B cell (primary cell): ENCODE measurements at regions not wholly inside any gene's neighbourhood (a gene's known extent, or its start where the extent isn't known, plus 50 kb on each side); places are given as distances from the start of the nearest gene placed in this dataset.

Source experiments
- ATAC-seq: fragments of 200-7000 bp; cut with Tn5 transposase; one replicate; pipeline ENCODE4 v1.10.0; 2021; ENCODE audit warnings: low read depth, mild to moderate bottlenecking, moderate number of reproducible peaks, moderate library complexity
- CTCF ChIA-PET: fragments of 350-600 bp; sonication (Branson Sonifier 250); formaldehyde crosslinking; loops from one replicate; lab custom pipeline; 2021; ENCODE audit warnings: antibody characterized with exemption, inconsistent platforms; lab: Charles Lee
- POLR2A ChIA-PET: fragments of 350-600 bp; sonication (Branson Sonifier 250); formaldehyde crosslinking; loops from one replicate; lab custom pipeline; 2021; ENCODE audit warnings: antibody characterized with exemption; lab: Charles Lee
- DNase-seq: peaks from one replicate; pipeline ENCODE4 v3.0.0; 2013
- H2AFZ ChIP-seq: 2 replicates; pipeline ENCODE4 v1.6.1; 2012; ENCODE audit warnings: mild to moderate bottlenecking, low read depth, low read length; ENCODE audit not compliant: insufficient read depth, poor library complexity, severe bottlenecking
- H3K27ac ChIP-seq, 2 donors: 1 replicate in 1 of 2; 2 replicates in 1 of 2; pipeline ENCODE4 v1.5.1; 2012 to 2013; ENCODE audit warnings: low read length in 2 of 2, mild to moderate bottlenecking in 2 of 2, moderate library complexity in 1 of 2
- H3K27me3 ChIP-seq, 4 experiments: fragments of 200-600 bp in 1 of 4; sonication (generic) in 1 of 4; replicated peaks in 1 of 4; 1 replicate in 2 of 4; 2 replicates in 2 of 4; pipeline versions ENCODE4 v1.6.1 to v1.7.0; 2013 to 2016; ENCODE audit warnings: low read length in 3 of 4, mild to moderate bottlenecking in 2 of 4, mixed read lengths in 1 of 4, moderate library complexity in 1 of 4; ENCODE audit not compliant: insufficient read depth in 4 of 4, control insufficient read depth in 3 of 4; ENCODE audit errors: control extremely low read depth in 1 of 4
- H3K36me3 ChIP-seq, 2 experiments: replicated peaks in 1 of 2; 1 replicate in 1 of 2; 2 replicates in 1 of 2; pipeline versions ENCODE4 v1.6.1 to v1.7.1; 2013; ENCODE audit warnings: low read length in 1 of 2; ENCODE audit not compliant: insufficient read depth in 2 of 2, control insufficient read depth in 1 of 2; ENCODE audit errors: control extremely low read depth in 1 of 2, extremely low read depth in 1 of 2
- H3K4me1 ChIP-seq, 2 donors: fragments of 200-600 bp in 1 of 2; sonication (generic) in 1 of 2; 1 replicate in 1 of 2; 2 replicates in 1 of 2; pipeline versions ENCODE4 v1.5.1 to v1.6.1; 2013 to 2017; ENCODE audit warnings: low read length in 2 of 2; ENCODE audit not compliant: control insufficient read depth in 2 of 2, insufficient read depth in 2 of 2
- H3K4me2 ChIP-seq: replicated peaks from 2 replicates; pipeline ENCODE3; 2012; ENCODE audit warnings: mild to moderate bottlenecking, low read depth, low read length; ENCODE audit not compliant: poor library complexity, severe bottlenecking
- H3K4me3 ChIP-seq, 5 experiments: fragments of 200-600 bp in 1 of 5; sonication (generic) in 1 of 5; 1 replicate in 3 of 5; 2 replicates in 2 of 5; pipeline versions ENCODE4 v1.5.1 to v1.7.0; 2011 to 2016; ENCODE audit warnings: low read length in 4 of 5, mild to moderate bottlenecking in 4 of 5, low read depth in 2 of 5, control low read depth in 1 of 5, moderate library complexity in 1 of 5; ENCODE audit not compliant: insufficient read depth in 1 of 5; ENCODE audit errors: control extremely low read depth in 1 of 5, extremely low read depth in 1 of 5
- H3K79me2 ChIP-seq: fragments of 200-600 bp; sonication (generic); one replicate; pipeline ENCODE4 v1.6.0; 2016; ENCODE audit warnings: low read length; ENCODE audit not compliant: control insufficient read depth, insufficient read depth
- H3K9ac ChIP-seq: fragments of 200-600 bp; sonication (generic); 2 replicates; pipeline ENCODE4 v1.6.1; 2017; ENCODE audit warnings: mild to moderate bottlenecking, low read length, moderate library complexity
- H3K9me3 ChIP-seq, 3 donors: one replicate each; pipeline versions ENCODE4 v1.6.1 to v1.7.1; 2013; ENCODE audit warnings: low read length in 2 of 3; ENCODE audit not compliant: control insufficient read depth in 2 of 3, insufficient read depth in 1 of 3; ENCODE audit errors: control extremely low read depth in 1 of 3
- H4K20me1 ChIP-seq: 2 replicates; pipeline ENCODE4 v1.6.0; 2012; ENCODE audit warnings: mild to moderate bottlenecking, low read length; ENCODE audit not compliant: insufficient read depth, control insufficient read depth, poor library complexity, severe bottlenecking
- H3K27ac Mint-ChIP-seq: one replicate; pipeline ENCODE4 v1.8.0; 2021; ENCODE audit warnings: mixed read lengths
- H3K27me3 Mint-ChIP-seq: one replicate; pipeline ENCODE4 v1.8.0; 2021; ENCODE audit warnings: mixed read lengths
- H3K4me1 Mint-ChIP-seq: one replicate; pipeline ENCODE4 v1.8.0; 2021; ENCODE audit warnings: mixed read lengths
- H3K4me3 Mint-ChIP-seq: one replicate; pipeline ENCODE4 v1.8.0; 2021; ENCODE audit warnings: mixed read lengths
- H3K9me3 Mint-ChIP-seq: one replicate; pipeline ENCODE4 v1.8.0; 2022; ENCODE audit warnings: mixed read lengths; ENCODE audit not compliant: insufficient read depth
- CTCF ChIP-seq: fragments of 200-600 bp; IDR thresholded peaks from one replicate; pipeline ENCODE4 v1.8.0; 2022; ENCODE audit warnings: antibody characterized with exemption, mild to moderate bottlenecking
- EZH2 ChIP-seq: IDR thresholded peaks from 2 replicates; pipeline ENCODE4 v1.6.1; 2012; ENCODE audit warnings: borderline replicate concordance, low read depth, mild to moderate bottlenecking, moderate library complexity, low read length; ENCODE audit not compliant: insufficient read depth, poor library complexity, severe bottlenecking
- WGBS: methylation state at CpG from one replicate; pipeline ENCODE4 v1.1.5; 2013; ENCODE audit warnings: missing lambda C conversion rate; ENCODE audit not compliant: insufficient coverage; 5-methylcytosine and 5-hydroxymethylcytosine counted together
- intact Hi-C: fragments of 100-400 bp; cut with micrococcal nuclease; formaldehyde crosslinking; loops from one replicate; pipeline ENCODE4 v1.10.0; 2022

GRCh38 chr4:83979773-83980172 lies 443.9 kb downstream of the GPAT3 start:
- no peaks in the 10 kb centered on the region for H3K4me1 Mint-ChIP-seq
- intact Hi-C loops, result no loop called here
- TF ChIP-seq CTCF (no peak), EZH2 (no peak)
- H3K4me2 ChIP-seq, result no peak overlapping the region
- no peaks in the 10 kb centered on the region for H3K79me2 ChIP-seq
- H3K4me1 ChIP-seq, result no peaks in the 10 kb centered on the region
- H4K20me1 ChIP-seq, result no peaks in the 10 kb centered on the region
- no peaks in the 10 kb centered on the region for H3K9me3 Mint-ChIP-seq
- 100% methylated on average over 1 of the region's 3 CpGs for WGBS
- no peaks in the 10 kb centered on the region for H3K36me3 ChIP-seq
- H3K9ac ChIP-seq, result no peak overlapping the region
- ChIA-PET CTCF (no interaction called here), POLR2A (no interaction called here)
- H3K27me3 ChIP-seq, result no peaks in the 10 kb centered on the region
- H3K27ac ChIP-seq, result no peak overlapping the region
- H3K27ac Mint-ChIP-seq, result no peak overlapping the region
- ATAC-seq, result no peak
- no peaks in the 10 kb centered on the region for H3K27me3 Mint-ChIP-seq
- no peak for DNase-seq
- H3K4me3 Mint-ChIP-seq, result no peak overlapping the region
- H3K9me3 ChIP-seq, result peaks cover 0 to 3% (median 0%) of the 10 kb centered on the region in 3 donors
- no peak overlapping the region for H2AFZ ChIP-seq
- H3K4me3 ChIP-seq, result no peak overlapping the region

- H3K27ac Mint-ChIP-seq, result no peak overlapping the region
- no peaks in the 10 kb centered on the region for H3K36me3 ChIP-seq
- H3K9me3 Mint-ChIP-seq, result peaks cover 1% of the 10 kb centered on the region
- no peaks in the 10 kb centered on the region for H4K20me1 ChIP-seq
- H3K79me2 ChIP-seq, result no peaks in the 10 kb centered on the region
- intact Hi-C loops, result no loop called here
- ATAC-seq, result no peak
- WGBS, result 100% methylated on average over 1 of the region's 1 CpG
- no peak overlapping the region for H3K9ac ChIP-seq
- no peak for TF ChIP-seq CTCF
- no peak for TF ChIP-seq EZH2
- no peak overlapping the region for H3K4me3 ChIP-seq
- no peaks in the 10 kb centered on the region for H3K9me3 ChIP-seq
- POLR2A ChIA-PET, result no interaction called here
- H2AFZ ChIP-seq, result no peak overlapping the region
- H3K27ac ChIP-seq, result no peak overlapping the region
- no peak overlapping the region for H3K4me2 ChIP-seq
- H3K4me1 ChIP-seq, result no peaks in the 10 kb centered on the region
- no peaks in the 10 kb centered on the region for H3K4me1 Mint-ChIP-seq
- H3K4me3 Mint-ChIP-seq, result no peak overlapping the region
- no peaks in the 10 kb centered on the region for H3K27me3 Mint-ChIP-seq
- CTCF ChIA-PET, result no interaction called here
- no peaks in the 10 kb centered on the region for H3K27me3 ChIP-seq
- no peak for DNase-seq
Observed at GRCh38 chr4:83974111-83974780, 438.3 kb downstream of the GPAT3 start.
